Motor neuron (in vitro differentiated cells): ENCODE measurements at regions not wholly inside any gene's neighbourhood (a gene's known extent, or its start where the extent isn't known, plus 50 kb on each side); places are given as distances from the start of the nearest gene placed in this dataset.
A peak's percentile ranks its signal among the peaks of the same experiment; 100 is the strongest.
"Not testable (repeated sequence)": the region's sequence is repeated elsewhere in the genome, so short reads cannot be mapped to it uniquely, and the experiment has no call there.

Experiments used
- ATAC-seq, 8 experiments: fragments of 200-7000 bp; cut with Tn5 transposase; replicated peaks in 6 of 8; 2 replicates each; pipeline ENCODE4 v1.8.0; 2021; ENCODE audit warnings: mild to moderate bottlenecking in 8 of 8, moderate library complexity in 8 of 8
- H3K27ac ChIP-seq, 2 donors: fragments of 250-450 bp; sonication (Bioruptor Pico); 2 replicates each; pipeline ENCODE4 v1.9.0; 2021; ENCODE audit warnings: antibody characterized with exemption in 2 of 2, mild to moderate bottlenecking in 2 of 2, moderate library complexity in 1 of 2
- H3K4me1 ChIP-seq, 2 donors: fragments of 250-450 bp; sonication (Bioruptor Pico); replicated peaks in 1 of 2; 2 replicates each; pipeline ENCODE4 v1.6.1; 2021; ENCODE audit warnings: antibody characterized with exemption in 2 of 2, mild to moderate bottlenecking in 2 of 2, moderate library complexity in 1 of 2
- H3K4me3 ChIP-seq, 5 donors: fragments of 250-450 bp; sonication (Bioruptor Pico); 2 replicates each; pipeline ENCODE4 v1.9.0; 2021; ENCODE audit warnings: antibody characterized with exemption in 5 of 5, mild to moderate bottlenecking in 5 of 5, moderate library complexity in 4 of 5
- WGBS, 10 experiments: fragments of 450-650 bp; shearing (Covaris generic); methylation state at CpG; one replicate each; pipeline ENCODE4 v1.0.0; 2022; 5-methylcytosine and 5-hydroxymethylcytosine counted together
- in situ Hi-C, 9 experiments: fragments of 400-800 bp; cut with MboI; loops; one replicate each; pipeline ENCODE4 v1.15.0; 2021; ENCODE audit warnings: low sequenced_read_pairs in 9 of 9, low pct_unique_long_range_greater_than_20kb in 2 of 9; ENCODE audit not compliant: unreplicated experiment in 9 of 9

GRCh38 chr7:20534543-20534942 lies 80.9 kb upstream of the ABCB5 start:
- no peak overlapping the region for H3K27ac ChIP-seq
- H3K4me3 ChIP-seq, result no peak overlapping the region
- no peak for ATAC-seq
- in situ Hi-C loops, result no loop called here
- H3K4me1 ChIP-seq, result no peaks in the 10 kb centered on the region

GRCh38 chr7:20535541-20535940 lies 79.9 kb upstream of the ABCB5 start:
- in situ Hi-C loops, result no loop called here

GRCh38 chr7:20539201-20539600 lies 76.3 kb upstream of the ABCB5 start:
- no peaks in the 10 kb centered on the region for H3K4me1 ChIP-seq
- peak in 2 of 8 experiments; percentile 35 to 41 for ATAC-seq
- 68 to 100% (median 90%) methylated on average over 1 to 4 of the region's 4 CpGs; no CpG with 5 or more reads in 3 of the 10 experiments for WGBS, 10 experiments
- in situ Hi-C loops, result no loop called here
- H3K27ac ChIP-seq, result no peak overlapping the region
- H3K4me3 ChIP-seq, result no peak overlapping the region

More at GRCh38 chr7:20535541-20535940, 79.9 kb upstream of the ABCB5 start:
- Histone ChIP-seq H3K27ac (no peak overlapping the region), H3K4me3 (no peak overlapping the region), H3K4me1 (no peaks in the 10 kb centered on the region)
- ATAC-seq, result no peak
- WGBS, 10 experiments, result 17 to 93% (median 81%) methylated on average over 1 to 3 of the region's 3 CpGs

- in situ Hi-C loops, result no loop called here
- Histone ChIP-seq H3K4me1 (no peaks in the 10 kb centered on the region), H3K27ac (no peak overlapping the region), H3K4me3 (no peak overlapping the region)
- WGBS, 10 experiments, result 40 to 100% (median 86%) methylated on average over 1 to 5 of the region's 6 CpGs; no CpG with 5 or more reads in 2 of the 10 experiments
- no peak for ATAC-seq
These were observed 73.7 kb upstream of the ABCB5 start for GRCh38 chr7:20541608-20542349.

GRCh38 chr7:20542594-20542993 lies 72.9 kb upstream of the ABCB5 start:
- no peak overlapping the region for H3K27ac ChIP-seq
- 0 to 100% (median 8%) methylated on average over 1 of the region's 1 CpG; no CpG with 5 or more reads in 4 of the 10 experiments for WGBS, 10 experiments
- no peak overlapping the region for H3K4me3 ChIP-seq
- ATAC-seq, result peak in 3 of 8 experiments; percentile 55 to 84 (median 66)
- H3K4me1 ChIP-seq, result no peaks in the 10 kb centered on the region
- in situ Hi-C loops, result no loop called here

GRCh38 chr7:20543500-20543899 lies 72.0 kb upstream of the ABCB5 start:
- in situ Hi-C loops, result no loop called here
- ATAC-seq, result no peak

GRCh38 chr7:20545016-20545415 lies 70.5 kb upstream of the ABCB5 start:
- WGBS, 10 experiments, result 17 to 100% (median 64%) methylated on average over 1 to 2 of the region's 2 CpGs
- in situ Hi-C loops, result no loop called here

More at GRCh38 chr7:20543500-20543899, 72.0 kb upstream of the ABCB5 start:
- WGBS, 10 experiments, result 0 to 100% (median 14%) methylated on average over 1 of the region's 1 CpG; no CpG with 5 or more reads in 3 of the 10 experiments
- no peaks in the 10 kb centered on the region for H3K4me1 ChIP-seq
- no peak overlapping the region for H3K4me3 ChIP-seq
- H3K27ac ChIP-seq, result no peak overlapping the region

GRCh38 chr7:20546958-20547357 lies 68.5 kb upstream of the ABCB5 start:
- WGBS, 10 experiments, result 40 to 100% (median 82%) methylated on average over 1 to 7 of the region's 10 CpGs; no CpG with 5 or more reads in 2 of the 10 experiments
- H3K4me1 ChIP-seq, H3K27ac ChIP-seq, ATAC-seq, in situ Hi-C loops, H3K4me3 ChIP-seq: not testable (repeated sequence)

More at GRCh38 chr7:20545016-20545415, 70.5 kb upstream of the ABCB5 start:
- Histone ChIP-seq H3K4me3 (no peak overlapping the region), H3K27ac (no peak overlapping the region), H3K4me1 (no peaks in the 10 kb centered on the region)
- no peak for ATAC-seq

GRCh38 chr7:20554072-20554471 lies 61.4 kb upstream of the ABCB5 start:
- in situ Hi-C loops, result no loop called here
- 26 to 100% (median 80%) methylated on average over 1 to 3 of the region's 3 CpGs; no CpG with 5 or more reads in 1 of the 10 experiments for WGBS, 10 experiments
- ATAC-seq, result no peak
- H3K4me3 ChIP-seq, result no peak overlapping the region
- H3K27ac ChIP-seq, result no peak overlapping the region
- no peaks in the 10 kb centered on the region for H3K4me1 ChIP-seq

GRCh38 chr7:20556091-20556490 lies 59.4 kb upstream of the ABCB5 start:
- 30 to 89% (median 66%) methylated on average over 1 to 4 of the region's 4 CpGs for WGBS, 10 experiments
- in situ Hi-C loops, result no loop called here
- no peaks in the 10 kb centered on the region for H3K4me1 ChIP-seq
- ATAC-seq, result peak in 1 of 8 experiments; percentile 25
- no peak overlapping the region for H3K27ac ChIP-seq
- H3K4me3 ChIP-seq, result no peak overlapping the region

GRCh38 chr7:20557116-20557515 lies 58.4 kb upstream of the ABCB5 start:
- H3K4me3 ChIP-seq, result no peak overlapping the region
- ATAC-seq, result no peak
- in situ Hi-C loops, result no loop called here
- no peak overlapping the region for H3K27ac ChIP-seq
- 0 to 100% (median 100%) methylated on average over 1 of the region's 1 CpG; no CpG with 5 or more reads in 5 of the 10 experiments for WGBS, 10 experiments
- H3K4me1 ChIP-seq, result no peaks in the 10 kb centered on the region

- no peak for ATAC-seq
- WGBS, 10 experiments, result 38 to 100% (median 90%) methylated on average over 1 to 12 of the region's 22 CpGs
- in situ Hi-C loops, result no loop called here
These were observed 56.3 kb upstream of the ABCB5 start for GRCh38 chr7:20558963-20559716.

GRCh38 chr7:20559883-20560282 lies 55.6 kb upstream of the ABCB5 start:
- 20 to 100% (median 70%) methylated on average over 1 to 4 of the region's 5 CpGs; no CpG with 5 or more reads in 4 of the 10 experiments for WGBS, 10 experiments
- H3K27ac ChIP-seq, result no peak overlapping the region
- in situ Hi-C loops, result no loop called here
- peaks cover 0 to 6% of the 10 kb centered on the region in 2 donors for H3K4me1 ChIP-seq
- no peak overlapping the region for H3K4me3 ChIP-seq
- no peak for ATAC-seq

More at GRCh38 chr7:20558963-20559716, 56.3 kb upstream of the ABCB5 start:
- H3K4me1 ChIP-seq, result peaks cover 0 to 6% of the 10 kb centered on the region in 2 donors
- no peak overlapping the region for H3K4me3 ChIP-seq
- no peak overlapping the region for H3K27ac ChIP-seq
